K562 (cell line): ENCODE measurements at regions not wholly inside any gene's neighbourhood (a gene's known extent, or its start where the extent isn't known, plus 50 kb on each side); places are given as distances from the start of the nearest gene placed in this dataset.

Experiments
- ATAC-seq: fragments of 200-7000 bp; cut with Tn5 transposase; 3 replicates; pipeline ENCODE4 v1.9.1; 2020; ENCODE audit warnings: moderate library complexity
- BruUV-seq: library from RNA; stranded (reverse); fragments of 400-500 nt; replicated peaks from 2 replicates; lab custom pipeline; 2021; lab: Mats Ljungman, UMichigan
- CTCF ChIA-PET: fragments of 300-600 bp; formaldehyde crosslinking; extraction: SDS; loops from one replicate; lab custom pipeline; 2021; ENCODE audit warnings: low intra/inter-chr PET ratio; lab: Yijun Ruan, JAX
- POLR2A ChIA-PET: fragments of 300-600, 350-650 bp; sonication (Branson Sonifier 250); formaldehyde crosslinking; extraction: SDS; loops from one replicate; lab custom pipeline; 2021; ENCODE audit warnings: antibody characterized with exemption, inconsistent platforms; lab: Yijun Ruan, JAX
- DNase-seq, 4 experiments: peaks; one replicate each; pipeline versions ENCODE4 v3.0.0 to v3.0.0-alpha.2; 2011 to 2018; ENCODE audit warnings: low spot score in 3 of 4, mixed read lengths in 3 of 4; ENCODE audit errors: extremely low read depth in 1 of 4
- FAIRE-seq: peaks from 2 replicates; lab custom pipeline; 2011; peaks lifted over from hg19 to GRCh38; lab: Jason Lieb, UNC
- H2AFZ ChIP-seq: 2 replicates; pipeline ENCODE4 v1.6.0; 2011; ENCODE audit warnings: low read depth, low read length, control low read depth, inconsistent platforms
- H3K27ac ChIP-seq: fragments of 200-600 bp; 3 replicates; pipeline ENCODE4 v1.8.0; 2011; ENCODE audit warnings: low read depth, mild to moderate bottlenecking, control low read depth, inconsistent platforms, low read length, moderate library complexity, mixed read lengths; ENCODE audit errors: extremely low read depth
- H3K27me3 ChIP-seq, 2 experiments: fragments of 300-600 bp in 1 of 2; 2 replicates in 1 of 2; 3 replicates in 1 of 2; pipeline versions ENCODE4 v1.6.0 to v1.8.0; 2011; ENCODE audit warnings: inconsistent platforms in 2 of 2, low read length in 2 of 2, mild to moderate bottlenecking in 1 of 2, mixed read lengths in 1 of 2, moderate library complexity in 1 of 2; ENCODE audit not compliant: control insufficient read depth in 2 of 2, insufficient read depth in 2 of 2
- H3K36me3 ChIP-seq: fragments of 300-600 bp; 3 replicates; pipeline ENCODE4 v1.8.0; 2011; ENCODE audit warnings: mild to moderate bottlenecking, low read length, inconsistent platforms; ENCODE audit not compliant: control insufficient read depth, insufficient read depth
- H3K4me1 ChIP-seq, 2 experiments: fragments of 200-600 bp in 1 of 2; replicated peaks in 1 of 2; 2 replicates in 1 of 2; 3 replicates in 1 of 2; pipeline versions ENCODE4 v1.5.1 to v1.8.0; 2011; ENCODE audit warnings: inconsistent platforms in 2 of 2, low read length in 2 of 2, mild to moderate bottlenecking in 1 of 2, mixed read lengths in 1 of 2, moderate library complexity in 1 of 2; ENCODE audit not compliant: control insufficient read depth in 2 of 2, insufficient read depth in 2 of 2
- H3K4me2 ChIP-seq: 2 replicates; pipeline ENCODE4 v1.6.1; 2011; ENCODE audit warnings: low read length, control low read depth, inconsistent platforms, mixed read lengths; ENCODE audit not compliant: insufficient read depth
- H3K4me3 ChIP-seq: fragments of 200-600 bp; sonication (generic), shearing (Covaris generic); 2 replicates; pipeline ENCODE4 v1.5.1; 2016; ENCODE audit warnings: control low read depth, inconsistent platforms
- H3K79me2 ChIP-seq: fragments of 200-600 bp; 3 replicates; pipeline ENCODE4 v1.8.0; 2011; ENCODE audit warnings: low read length, inconsistent platforms; ENCODE audit not compliant: control insufficient read depth, insufficient read depth
- H3K9ac ChIP-seq, 2 experiments: 2 replicates each; pipeline versions ENCODE4 v1.6.0 to v1.6.1; 2011; ENCODE audit warnings: low read depth in 2 of 2, low read length in 2 of 2, control low read depth in 1 of 2, inconsistent platforms in 1 of 2, mild to moderate bottlenecking in 1 of 2, mixed read lengths in 1 of 2; ENCODE audit not compliant: insufficient read depth in 1 of 2
- H3K9me1 ChIP-seq: one replicate; pipeline ENCODE4 v1.6.0; 2011; ENCODE audit warnings: inconsistent platforms, mild to moderate bottlenecking, low read length, moderate library complexity; ENCODE audit not compliant: control insufficient read depth, insufficient read depth
- H3K9me3 ChIP-seq: replicated peaks from 2 replicates; pipeline ENCODE4 v1.5.1; 2011; ENCODE audit warnings: low read depth, low read length, inconsistent platforms; ENCODE audit not compliant: control insufficient read depth, insufficient read depth
- H4K20me1 ChIP-seq: replicated peaks from 2 replicates; pipeline ENCODE4 v1.6.1; 2011; ENCODE audit warnings: low read length, inconsistent platforms, mixed read lengths; ENCODE audit not compliant: control insufficient read depth, insufficient read depth
- ATF3 ChIP-seq, 2 experiments: fragments of 450-650 bp in 1 of 2; sonication (generic) in 1 of 2; formaldehyde crosslinking in 1 of 2; IDR thresholded peaks in 1 of 2; conservative IDR thresholded peaks in 1 of 2; 2 replicates each; pipeline versions ENCODE4 v1.6.1 to v1.8.1; 2016 to 2023; ENCODE audit warnings: mild to moderate bottlenecking in 2 of 2, moderate library complexity in 2 of 2, inconsistent platforms in 1 of 2, missing genetic modification reagents in 1 of 2
- DEAF1 ChIP-seq: fragments of 450-650 bp; formaldehyde crosslinking; IDR thresholded peaks from 2 replicates; pipeline ENCODE4 v1.4.0; 2020; ENCODE audit warnings: mild to moderate bottlenecking, moderate library complexity
- MXI1 ChIP-seq: IDR thresholded peaks from 2 replicates; pipeline ENCODE4 v1.6.1; 2011; ENCODE audit warnings: low read depth, mild to moderate bottlenecking, improper control_type of control experiment, low read length
- NCOA1 ChIP-seq: fragments of 450-650 bp; IDR thresholded peaks from 2 replicates; pipeline ENCODE4 v1.6.1; 2016; ENCODE audit warnings: low read depth
- NFE2 ChIP-seq: IDR thresholded peaks from 2 replicates; pipeline ENCODE4 v1.6.1; 2014; ENCODE audit warnings: antibody characterized with exemption, low read depth
- PCBP1 ChIP-seq: fragments of 200-400 bp; formaldehyde crosslinking; IDR thresholded peaks from 2 replicates; pipeline ENCODE4 v1.6.1; 2018; ENCODE audit warnings: mild to moderate bottlenecking, low read depth, low read length; ENCODE audit not compliant: poor library complexity, severe bottlenecking
- PHTF2 ChIP-seq: fragments of 250-450 bp; sonication (Bioruptor Pico); IDR thresholded peaks from 2 replicates; pipeline ENCODE4 v1.5.0; 2021; ENCODE audit warnings: mild to moderate bottlenecking
- POLR2AphosphoS2 ChIP-seq: IDR thresholded peaks from 2 replicates; pipeline ENCODE4 v1.6.1; 2012; ENCODE audit warnings: low read length, improper control_type of control experiment
- RAD21 ChIP-seq, 2 experiments: fragments of 250-450 bp in 1 of 2; fragments of 450-650 bp in 1 of 2; sonication (Bioruptor Pico) in 1 of 2; formaldehyde crosslinking in 1 of 2; IDR thresholded peaks in 1 of 2; conservative IDR thresholded peaks in 1 of 2; 2 replicates each; pipeline versions ENCODE4 v1.4.0 to v1.8.0; 2020 to 2022; ENCODE audit warnings: mild to moderate bottlenecking in 2 of 2, moderate library complexity in 1 of 2
- RUNX1 ChIP-seq: sonication (generic); IDR thresholded peaks from 2 replicates; pipeline ENCODE4 v1.6.1; 2016; ENCODE audit warnings: antibody characterized with exemption, low read depth
- SMARCB1 ChIP-seq: IDR thresholded peaks from 2 replicates; pipeline ENCODE4 v1.6.1; 2011; ENCODE audit warnings: improper control_type of control experiment, low read depth; ENCODE audit not compliant: insufficient read length
- SRSF3 ChIP-seq: fragments of 200-400 bp; formaldehyde crosslinking; IDR thresholded peaks from 2 replicates; pipeline ENCODE4 v1.6.1; 2016; ENCODE audit warnings: mild to moderate bottlenecking, low read length, moderate library complexity; ENCODE audit not compliant: insufficient read depth
- SRSF9 ChIP-seq: fragments of 200-400 bp; formaldehyde crosslinking; IDR thresholded peaks from 2 replicates; pipeline ENCODE4 v1.6.1; 2017; ENCODE audit warnings: low read depth, low read length, borderline replicate concordance
- TBP ChIP-seq: optimal IDR thresholded peaks from 2 replicates; pipeline ENCODE3; 2011; ENCODE audit warnings: low read depth, low read length, improper control_type of control experiment
- ZBTB9 ChIP-seq: fragments of 450-650 bp; formaldehyde crosslinking; IDR thresholded peaks from 2 replicates; pipeline ENCODE4 v1.4.0; 2020; ENCODE audit warnings: mild to moderate bottlenecking, moderate library complexity
- ZFPM2 ChIP-seq: fragments of 250-450 bp; sonication (Bioruptor Pico); IDR thresholded peaks from 2 replicates; pipeline ENCODE4 v1.5.1; 2022; ENCODE audit warnings: mild to moderate bottlenecking
- ZNF77 ChIP-seq: fragments of 250-450 bp; sonication (Bioruptor Pico); IDR thresholded peaks from 2 replicates; pipeline ENCODE4 v1.5.0; 2020
- in situ Hi-C: fragments of 300-500 bp; cut with MboI; formaldehyde crosslinking; loops from 4 replicates; pipeline ENCODE4 v1.15.0; 2018; ENCODE audit warnings: inconsistent platforms, mixed read lengths
- intact Hi-C: fragments of 100-400 bp; cut with micrococcal nuclease; formaldehyde crosslinking; loops from 2 replicates; pipeline ENCODE4 v1.14.2; 2022
- TF ChIP-seq, protein P1 (sequence below): IDR thresholded peaks from 3 replicates; pipeline ENCODE4 v1.6.1; 2011; ENCODE audit warnings: borderline replicate concordance, mild to moderate bottlenecking; ENCODE audit not compliant: insufficient read length, insufficient read depth

DNA sequence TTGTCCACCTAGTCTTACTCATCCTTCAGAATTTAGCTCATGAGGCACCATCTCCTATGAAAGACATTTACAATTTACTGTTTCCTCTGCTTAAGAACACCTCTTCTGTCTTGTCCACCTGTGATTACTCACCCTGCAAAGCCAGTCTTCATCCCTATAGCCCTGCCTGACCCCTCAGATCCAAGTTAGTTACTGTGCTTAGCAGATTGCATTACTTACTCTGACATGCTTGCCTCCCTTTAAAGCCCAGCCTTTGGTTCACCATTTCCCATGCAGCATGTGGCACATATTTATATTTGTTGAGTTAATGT lies 60.9 kb upstream of the VCAM1 start:
- H3K9me1 ChIP-seq, result no peaks in the 10 kb centered on the region
- no TSS peak for BruUV-seq
- in situ Hi-C loops (no loop called here), intact Hi-C loops (no loop called here)
- no peak overlapping the region for H3K4me2 ChIP-seq
- DNase-seq, result no peak
- no peak for FAIRE-seq
- ChIA-PET POLR2A (interaction anchor here (0.6 to 1.3 kb wide), 2 partner anchors 12 to 142 kb away, joined by 3 read pairs; no protein-coding TSS in a partner anchor), CTCF (no interaction called here)
- no peak overlapping the region for H3K9ac ChIP-seq
- H3K36me3 ChIP-seq, result no peaks in the 10 kb centered on the region
- no peaks in the 10 kb centered on the region for H3K79me2 ChIP-seq
- H4K20me1 ChIP-seq, result no peaks in the 10 kb centered on the region
- H3K4me3 ChIP-seq, result no peak overlapping the region
- ATAC-seq, result no peak
- peaks cover 0 to 4% of the 10 kb centered on the region in 2 experiments; a peak in 1 of 5 replicates for H3K27me3 ChIP-seq
- H2AFZ ChIP-seq, result no peak overlapping the region
- no peaks in the 10 kb centered on the region for H3K9me3 ChIP-seq
- H3K4me1 ChIP-seq, result no peaks in the 10 kb centered on the region
- H3K27ac ChIP-seq, result no peak overlapping the region
- TF ChIP-seq ZNF77 (no peak), SMARCB1 (no peak), RAD21 (CRISPR knock-in tag; conservative IDR thresholded peaks at IDR 0.05 in 1 of 2, IDR thresholded peaks at IDR 0.05 in 1 of 2) (no peak), ATF3 (IDR thresholded peaks at IDR 0.05) (no peak), ATF3 (CRISPR knock-in tag; conservative IDR thresholded peaks at IDR 0.05) (no peak), SRSF3 (no peak), NFE2 (no peak), SRSF9 (no peak), RUNX1 (no peak), PHTF2 (no peak), MXI1 (no peak), POLR2AphosphoS2 (no peak), PCBP1 (no peak), ZFPM2 (CRISPR knock-in tag) (no peak), ZBTB9 (CRISPR knock-in tag) (no peak), DEAF1 (CRISPR knock-in tag) (no peak), TBP (no peak), NCOA1 (no peak)
- TF ChIP-seq, protein P1, sequence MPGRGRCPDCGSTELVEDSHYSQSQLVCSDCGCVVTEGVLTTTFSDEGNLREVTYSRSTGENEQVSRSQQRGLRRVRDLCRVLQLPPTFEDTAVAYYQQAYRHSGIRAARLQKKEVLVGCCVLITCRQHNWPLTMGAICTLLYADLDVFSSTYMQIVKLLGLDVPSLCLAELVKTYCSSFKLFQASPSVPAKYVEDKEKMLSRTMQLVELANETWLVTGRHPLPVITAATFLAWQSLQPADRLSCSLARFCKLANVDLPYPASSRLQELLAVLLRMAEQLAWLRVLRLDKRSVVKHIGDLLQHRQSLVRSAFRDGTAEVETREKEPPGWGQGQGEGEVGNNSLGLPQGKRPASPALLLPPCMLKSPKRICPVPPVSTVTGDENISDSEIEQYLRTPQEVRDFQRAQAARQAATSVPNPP, result no peak
